Left lobe of liver (tissue), 2 donors: ENCODE measurements at regions not wholly inside any gene's neighbourhood (a gene's known extent, or its start where the extent isn't known, plus 50 kb on each side); places are given as distances from the start of the nearest gene placed in this dataset.
"Not testable (repeated sequence)": the region's sequence is repeated elsewhere in the genome, so short reads cannot be mapped to it uniquely, and the experiment has no call there.

ENCODE experiments used
- ATAC-seq: fragments of 200-7000 bp; cut with Tn5 transposase; one replicate; pipeline ENCODE4 v1.9.1; 2020; ENCODE audit warnings: mild to moderate bottlenecking, moderate library complexity
- DNase-seq: peaks from one replicate; pipeline ENCODE4 v3.0.0-alpha.2; 2020; ENCODE audit warnings: low spot score
- donor health status: DM: no; HTN: no; CAD: no; lungs with moderate emphysema.
- donor health status: DM: no; HTN: yes; CAD: no.

DNA sequence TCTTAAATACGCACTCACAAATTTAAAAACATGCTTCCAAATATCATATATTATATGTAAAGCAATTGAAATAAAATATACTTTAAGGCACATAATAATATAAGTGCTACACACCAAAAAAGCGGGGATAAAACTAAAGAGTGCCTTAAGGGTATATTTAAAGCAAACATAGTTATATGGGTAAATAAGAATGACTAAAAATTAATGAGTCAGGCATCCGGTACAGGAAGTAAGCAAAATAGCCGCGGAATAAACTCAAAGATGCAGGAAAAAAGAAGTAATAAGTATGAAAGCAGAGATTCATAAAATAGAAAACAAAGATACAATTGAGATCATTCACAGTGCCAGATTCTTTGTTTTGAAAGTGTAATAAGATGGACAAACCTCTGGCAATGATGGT, 503.5 kb upstream of the SOX11 start:
- DNase-seq (no peak), ATAC-seq (no peak)

DNA sequence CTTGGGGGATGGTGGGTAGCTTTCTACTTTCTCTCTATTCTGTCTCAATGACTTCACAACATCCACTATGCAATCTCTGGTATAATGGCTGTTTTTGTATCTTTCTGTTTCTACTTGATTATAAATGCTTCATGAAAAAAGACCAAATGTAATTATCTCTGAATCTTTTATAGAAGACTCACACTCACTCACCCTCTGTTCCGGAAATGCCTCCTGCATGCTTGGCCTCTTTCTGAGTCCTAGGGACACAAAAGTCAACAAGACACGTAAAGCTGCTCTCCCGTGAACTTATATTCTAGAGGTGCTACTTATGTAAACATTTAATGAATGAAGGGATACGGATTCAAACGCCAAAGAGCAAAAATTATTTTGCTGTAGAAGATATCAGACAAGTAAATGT, 502.2 kb upstream of the SOX11 start:
- no peak for DNase-seq
- no peak for ATAC-seq

DNA sequence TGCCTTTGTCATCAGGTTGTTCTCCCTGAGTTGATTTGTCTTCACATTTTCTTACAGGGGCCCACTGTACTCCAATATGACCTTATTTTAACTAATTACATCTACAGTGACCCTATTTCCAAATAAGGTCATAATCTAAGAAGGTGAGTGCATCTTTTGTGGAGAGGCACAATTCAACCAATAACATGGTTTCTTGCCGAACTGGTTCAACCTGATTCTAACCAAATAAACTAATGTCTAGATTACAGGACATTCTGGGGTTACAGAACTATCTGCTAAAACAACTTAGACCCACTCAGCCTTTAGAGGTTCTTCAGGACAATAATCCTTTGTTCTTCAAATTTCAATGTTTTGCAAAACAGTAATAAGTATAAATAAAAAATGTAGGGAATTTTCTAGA, 496.5 kb upstream of the SOX11 start:
- ATAC-seq: no peak
- no peak for DNase-seq

DNA sequence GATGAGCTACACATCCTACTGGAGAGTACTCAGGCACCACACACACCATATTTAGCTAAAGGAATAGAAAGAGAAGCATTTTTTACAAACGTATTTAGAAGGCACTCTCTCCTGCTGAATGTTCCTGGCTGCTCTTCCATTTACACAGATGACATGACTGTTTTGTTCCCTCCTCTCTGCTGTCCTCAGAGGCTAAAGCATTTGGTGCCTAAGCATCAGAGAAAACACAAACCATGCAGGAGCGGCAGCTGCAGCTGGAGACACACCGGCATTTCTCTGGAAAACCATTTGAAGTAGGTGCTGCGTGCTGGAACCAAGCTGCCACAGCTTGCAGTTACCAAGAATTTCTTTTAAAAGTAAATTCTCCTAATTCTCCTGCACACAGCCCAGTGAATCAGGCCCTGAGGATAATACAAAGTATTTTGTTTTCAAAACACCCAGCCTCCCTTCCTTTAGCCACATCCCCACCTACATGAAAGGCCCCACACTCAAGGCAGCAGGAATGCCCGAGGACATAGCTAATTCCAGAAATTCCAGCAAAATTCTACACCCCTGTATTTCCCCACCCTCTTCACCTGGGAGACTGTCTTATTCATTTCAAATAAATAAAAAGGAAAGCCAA, 488.9 kb upstream of the SOX11 start:
- DNase-seq: no peak
- no peak for ATAC-seq

DNA sequence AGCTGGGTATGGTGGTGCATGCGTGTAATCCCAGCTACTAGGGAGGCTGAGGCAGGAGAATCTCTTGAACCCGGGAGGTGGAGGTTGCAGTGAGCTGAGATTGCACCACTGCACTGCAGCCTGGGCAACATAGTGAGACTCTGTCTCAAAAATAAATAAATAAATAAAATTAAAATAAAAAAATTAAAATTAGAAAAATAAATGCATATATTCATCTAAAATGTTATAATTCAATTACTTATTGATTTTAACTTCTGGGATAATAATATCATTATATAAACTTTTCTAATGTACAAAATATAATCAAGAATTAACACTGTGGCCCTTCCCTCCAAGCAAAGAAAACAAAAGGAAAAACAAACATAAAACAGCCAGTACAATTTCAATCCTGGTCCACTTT, 485.4 kb upstream of the SOX11 start:
- not testable (repeated sequence) for ATAC-seq, DNase-seq

DNA sequence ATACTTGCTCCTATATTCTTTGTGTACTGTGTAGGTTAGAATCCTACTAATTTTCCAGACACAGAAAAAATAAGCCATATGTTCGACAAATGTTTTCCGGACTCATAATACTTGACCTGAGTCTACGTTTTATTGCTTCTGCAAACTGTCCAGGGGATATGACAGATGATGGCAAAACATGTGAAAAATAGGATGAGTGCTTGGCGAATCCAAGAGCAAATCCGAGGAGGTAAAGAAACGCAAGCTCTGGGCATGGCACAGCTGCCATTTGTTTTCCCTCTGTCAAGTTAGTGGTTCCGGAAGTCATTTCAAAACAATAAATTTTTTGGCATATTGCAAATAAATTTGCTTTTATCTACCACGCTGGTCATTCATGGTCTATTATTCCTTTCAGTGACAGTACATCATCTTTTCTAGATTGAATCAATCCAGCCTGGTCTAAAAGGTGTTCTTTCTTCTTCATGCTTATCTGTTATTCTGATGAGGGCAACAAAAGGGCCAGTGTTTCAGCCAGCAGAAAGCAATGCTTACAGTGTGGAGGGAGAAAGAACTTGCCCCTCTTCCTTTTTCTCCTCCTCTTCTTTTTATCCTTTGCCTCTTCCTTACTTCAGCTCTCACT, 476.1 kb upstream of the SOX11 start:
- no peak for DNase-seq

DNA sequence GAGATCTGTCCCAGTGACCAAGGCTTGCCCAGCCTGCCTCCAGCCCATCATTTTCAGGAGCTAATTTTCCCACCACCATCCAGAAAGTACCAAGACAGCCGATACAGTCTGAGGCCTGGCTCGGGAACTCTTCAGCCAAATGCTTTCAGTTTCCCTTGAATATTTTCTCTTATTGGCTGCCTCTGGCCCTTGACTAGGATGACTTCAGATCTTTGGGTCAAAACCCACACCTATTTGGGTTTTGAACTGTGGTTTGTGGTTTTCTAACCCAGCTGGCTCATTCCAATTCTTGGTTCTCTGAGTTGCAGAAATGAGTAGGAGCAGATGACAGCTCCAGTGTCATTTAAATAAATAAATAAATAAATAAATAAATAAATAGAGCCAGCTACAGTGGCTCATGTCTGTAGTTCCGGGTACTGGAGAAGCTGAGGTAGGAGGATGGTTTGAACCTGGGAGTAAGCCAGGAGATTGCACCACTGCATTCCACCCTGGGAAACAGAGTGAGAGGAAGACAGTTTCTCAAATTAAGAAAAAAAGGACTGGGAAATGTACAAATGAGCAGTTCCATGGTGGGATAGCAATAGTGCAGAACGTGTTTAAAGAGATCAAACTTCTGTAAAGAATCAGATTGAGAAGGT, 465.0 kb upstream of the SOX11 start:
- DNase-seq: no peak
- ATAC-seq: no peak

More for the DNA sequence above, 476.1 kb upstream of the SOX11 start:
- ATAC-seq: no peak

DNA sequence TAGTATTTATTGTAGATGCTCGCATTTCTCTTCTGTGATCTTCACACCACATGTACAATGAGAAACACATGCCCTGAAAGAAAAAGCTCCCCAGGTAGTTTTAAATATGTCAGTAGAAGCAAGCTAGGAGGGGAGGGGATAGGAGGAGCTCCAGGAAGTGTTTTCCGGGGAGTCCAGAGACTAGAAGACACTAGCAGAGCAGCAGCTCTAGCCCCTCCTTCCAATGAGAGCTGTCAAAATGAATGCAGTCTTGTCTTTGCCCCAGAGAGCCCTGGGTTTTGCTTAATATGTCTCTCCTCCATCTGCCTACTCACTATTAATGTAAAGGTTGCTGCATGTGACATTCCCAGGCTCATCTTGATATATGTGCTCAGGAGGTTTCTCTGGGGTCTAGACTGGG, 462.6 kb upstream of the SOX11 start:
- ATAC-seq (no peak), DNase-seq (no peak)

DNA sequence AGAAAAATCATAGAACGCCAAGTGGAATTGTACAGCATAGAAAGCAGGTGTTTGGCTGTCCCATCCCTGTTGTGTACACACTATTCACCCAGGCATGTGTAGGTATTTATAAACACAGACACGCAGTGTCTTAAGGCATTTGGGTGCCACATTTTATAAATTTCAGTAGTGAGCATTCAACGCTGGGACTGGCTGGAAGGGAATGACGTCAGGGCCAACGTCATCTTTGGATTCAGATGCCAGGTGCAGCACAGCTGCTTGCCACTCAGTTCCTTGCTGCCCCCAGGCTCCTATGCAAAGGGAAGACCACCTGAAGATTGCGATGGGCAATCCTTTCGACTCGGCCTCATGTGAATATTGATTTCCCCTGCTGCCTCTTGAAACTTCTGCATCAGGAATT, 461.7 kb upstream of the SOX11 start:
- DNase-seq (no peak), ATAC-seq (no peak)

DNA sequence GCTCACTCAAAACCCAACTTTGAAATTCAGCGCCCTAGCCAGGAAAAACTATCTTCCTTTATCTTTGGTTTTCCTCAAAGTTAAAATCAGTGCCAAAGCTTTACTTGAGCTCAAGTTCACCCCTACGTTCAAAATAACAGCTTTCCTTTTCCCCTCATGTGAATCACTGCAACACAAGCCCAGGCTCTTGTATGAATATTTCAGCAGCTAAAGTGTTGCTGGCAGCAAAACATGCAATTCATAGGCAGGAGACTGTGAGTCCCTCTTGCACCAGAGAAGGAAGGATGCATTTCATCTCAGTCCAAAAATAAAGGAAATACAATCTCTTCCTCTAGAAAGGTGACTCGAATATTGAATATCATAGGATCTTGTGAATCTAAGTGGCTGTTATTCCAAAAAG, 461.3 kb upstream of the SOX11 start:
- no peak for ATAC-seq
- DNase-seq: no peak

DNA sequence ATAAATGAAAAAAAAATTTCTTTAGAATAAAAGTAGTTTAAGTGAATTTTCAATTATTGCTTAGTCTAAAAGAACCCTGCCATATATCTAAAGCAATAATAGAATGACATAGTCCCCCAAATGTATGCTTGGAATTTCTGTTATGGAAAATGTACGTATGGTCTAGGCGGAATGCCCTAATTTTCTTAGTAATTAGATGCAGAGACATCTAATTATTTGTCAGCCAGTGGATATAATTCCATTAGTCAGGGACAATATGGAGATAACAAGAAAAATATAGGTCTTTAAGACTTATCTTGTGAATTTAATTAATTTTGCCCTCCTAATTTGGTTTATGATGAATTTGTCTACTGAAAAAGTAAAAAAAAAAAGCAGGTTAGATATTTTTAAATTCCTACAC, 460.9 kb upstream of the SOX11 start:
- ATAC-seq: no peak
- DNase-seq: no peak

DNA sequence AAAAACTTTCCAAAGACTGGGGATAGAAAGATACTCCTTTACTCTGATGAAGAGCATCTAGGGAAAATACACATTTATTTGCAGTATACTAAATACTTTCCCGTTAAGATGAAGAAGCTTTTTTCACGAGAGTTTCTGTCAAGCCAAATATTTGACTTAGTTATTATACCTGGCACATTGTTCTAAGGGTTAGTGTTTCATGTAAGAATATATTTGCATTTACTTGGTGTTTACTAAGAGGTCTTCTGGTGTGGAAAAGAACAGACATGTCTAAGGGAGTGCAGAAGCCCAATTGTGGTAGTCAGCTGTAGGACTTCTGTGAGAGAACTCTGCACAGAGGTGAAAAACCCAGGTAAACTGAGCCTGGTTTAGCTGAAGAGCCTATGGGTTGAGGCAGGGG, 457.6 kb upstream of the SOX11 start:
- DNase-seq: no peak
- no peak for ATAC-seq

DNA sequence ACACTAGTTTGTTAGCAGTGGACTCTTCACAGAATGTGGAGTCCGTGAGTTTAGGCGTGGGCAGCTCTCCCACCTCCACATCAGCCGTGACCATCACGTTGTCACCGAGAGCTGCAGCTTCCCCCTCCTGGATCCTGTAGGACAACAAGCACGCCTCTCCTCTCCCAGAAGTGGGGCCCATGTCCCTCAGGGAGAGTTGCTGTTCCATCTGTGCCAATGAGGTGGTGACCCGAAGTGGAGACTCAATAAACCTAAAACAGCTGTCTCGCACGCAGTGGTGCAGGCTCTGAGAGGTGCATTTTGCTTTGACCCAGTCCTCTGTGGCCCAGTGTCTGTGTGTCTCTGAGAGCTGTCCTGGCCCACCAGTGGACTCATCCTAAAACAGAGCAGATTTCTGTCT, 456.5 kb upstream of the SOX11 start:
- DNase-seq: no peak
- ATAC-seq: no peak

DNA sequence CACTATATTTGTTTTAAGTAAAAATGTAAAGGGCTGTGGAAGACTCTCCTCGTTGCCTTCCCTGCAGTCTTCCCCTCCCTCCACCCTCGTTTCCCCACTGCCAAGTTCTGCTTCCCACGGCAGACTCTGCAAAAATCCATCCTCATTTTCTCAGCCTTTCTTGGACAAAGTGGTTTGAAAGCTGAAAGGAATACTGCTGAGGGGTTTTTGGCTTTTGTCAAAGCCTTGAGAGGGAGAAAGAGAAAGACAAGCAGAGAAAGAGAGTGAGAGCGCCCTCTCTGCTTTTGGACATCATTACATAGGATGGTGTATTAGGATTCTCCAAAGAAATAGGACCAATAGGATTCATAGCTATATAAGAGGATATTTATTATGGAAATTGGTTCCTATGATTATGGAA, 455.9 kb upstream of the SOX11 start:
- ATAC-seq (no peak), DNase-seq (no peak)

DNA sequence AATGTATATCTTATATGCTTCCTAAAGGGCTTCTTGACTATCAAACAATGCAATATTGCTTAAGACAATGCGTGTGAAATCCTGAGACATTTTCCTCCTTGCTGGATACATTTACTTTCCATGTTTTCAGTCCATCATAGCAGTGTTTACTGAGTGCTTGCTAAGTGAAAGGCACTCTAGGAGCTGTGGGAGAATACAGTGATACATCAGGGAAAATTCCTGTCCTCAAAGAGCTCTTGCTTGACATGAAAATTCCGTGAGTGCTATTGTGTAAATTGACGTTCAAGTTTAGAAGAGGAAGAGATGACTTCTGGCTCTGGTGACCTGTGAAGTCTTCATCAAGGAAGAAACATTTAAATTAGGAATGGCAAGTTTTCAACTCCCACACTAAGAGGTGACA, 449.4 kb upstream of the SOX11 start:
- DNase-seq: no peak
- no peak for ATAC-seq

DNA sequence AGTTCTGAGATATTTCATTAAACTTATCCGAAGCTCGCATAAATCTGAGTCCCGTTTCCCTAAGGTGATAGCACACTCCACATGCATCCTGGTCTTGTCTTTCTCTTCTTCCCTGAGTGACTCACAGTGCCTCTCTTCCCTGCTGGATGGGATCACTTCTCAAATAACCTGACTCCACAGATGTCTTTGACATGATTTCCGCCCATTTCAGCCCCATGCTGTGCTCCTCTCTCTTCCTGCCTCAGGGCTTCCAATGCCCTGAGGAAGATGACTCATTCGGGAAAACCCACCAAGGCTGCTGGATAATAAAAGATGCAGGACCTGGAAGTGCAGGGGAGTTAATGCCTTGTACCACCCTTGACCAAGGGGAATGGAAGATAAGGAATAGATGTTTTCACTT, 441.7 kb upstream of the SOX11 start:
- ATAC-seq: no peak

DNA sequence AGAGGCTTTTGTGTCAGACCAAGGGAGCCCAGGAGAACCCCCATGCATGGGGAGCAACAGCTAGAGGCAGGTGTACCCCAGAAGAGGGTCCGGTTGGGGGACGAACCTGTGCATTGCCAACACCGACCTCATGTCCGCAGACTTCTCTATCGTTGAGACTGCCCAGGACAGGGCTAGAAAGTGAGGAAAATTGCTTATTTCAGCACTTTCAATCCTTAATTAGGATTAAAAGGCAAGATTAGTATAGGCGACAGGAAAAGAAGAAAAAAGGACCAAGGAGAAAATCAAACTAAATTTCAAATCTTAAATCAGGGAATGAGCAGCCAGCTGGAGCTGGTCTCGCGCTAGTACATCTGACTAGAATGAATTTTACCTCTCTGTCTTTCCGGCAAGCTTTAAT, 438.9 kb upstream of the SOX11 start:
- no peak for DNase-seq
- ATAC-seq: no peak

More for the DNA sequence above, 441.7 kb upstream of the SOX11 start:
- no peak for DNase-seq

DNA sequence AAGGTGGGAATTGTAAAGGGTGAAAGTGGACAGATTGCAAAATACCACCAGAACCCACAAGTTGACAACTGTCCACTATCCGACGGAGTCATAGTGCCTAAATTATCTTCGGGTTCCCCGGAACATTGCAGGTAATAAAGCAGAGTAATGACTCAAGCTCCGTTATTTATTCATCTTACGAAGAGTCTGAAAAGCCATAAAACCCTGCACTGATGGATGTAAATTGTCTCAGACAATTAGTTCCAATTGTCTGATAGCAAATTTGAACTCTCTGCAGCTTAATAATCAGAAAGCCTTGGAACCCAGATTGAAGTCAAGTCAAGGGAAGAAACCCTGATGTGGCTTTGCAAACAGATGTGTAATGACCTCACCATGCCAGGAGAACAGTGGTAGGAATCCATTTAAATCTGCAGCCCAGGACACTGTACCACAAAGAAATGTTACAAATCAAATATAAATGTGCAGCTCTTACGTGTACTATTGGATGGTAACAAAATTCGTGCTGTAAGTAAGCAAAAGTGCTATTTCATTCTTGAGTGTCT, 437.3 kb upstream of the SOX11 start:
- DNase-seq: no peak
- ATAC-seq: no peak

DNA sequence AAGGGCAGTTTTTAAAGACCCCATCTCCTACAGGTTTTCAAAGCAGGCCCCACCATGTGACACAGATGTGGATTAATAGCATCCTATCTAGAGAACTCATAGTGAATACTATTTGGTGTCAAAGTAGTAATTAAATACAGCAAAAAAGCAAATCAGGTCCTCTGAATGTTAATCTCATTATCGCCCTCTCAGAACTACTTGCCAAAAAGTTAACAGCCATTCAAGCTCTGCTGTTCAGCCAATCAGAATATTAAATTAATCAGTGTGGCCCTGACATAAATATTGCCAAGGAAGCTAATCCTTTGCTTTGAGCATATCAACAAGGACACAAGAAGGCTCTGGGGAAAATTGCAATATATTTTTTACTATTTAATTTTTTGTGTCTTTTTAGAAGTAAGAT, 428.9 kb upstream of the SOX11 start:
- DNase-seq (no peak), ATAC-seq (no peak)

DNA sequence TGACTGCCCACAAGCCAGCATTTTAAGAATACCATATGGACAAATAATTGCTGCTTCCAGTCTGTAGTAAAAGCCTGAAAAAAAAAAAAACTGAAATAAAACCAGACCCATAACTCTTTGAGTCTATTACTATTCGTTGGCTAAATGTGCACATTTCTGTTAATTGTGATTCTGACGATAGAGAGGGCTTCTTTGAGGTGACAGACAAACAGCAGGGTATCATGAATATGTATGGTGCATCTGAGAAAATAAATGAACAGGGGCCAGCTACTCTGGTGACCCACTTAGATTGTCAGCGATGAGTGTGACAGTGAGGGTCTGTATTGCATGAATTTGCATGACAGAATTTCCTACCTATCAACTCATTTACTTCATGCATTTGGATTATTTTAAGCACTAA, 427.8 kb upstream of the SOX11 start:
- no peak for ATAC-seq
- DNase-seq: no peak

DNA sequence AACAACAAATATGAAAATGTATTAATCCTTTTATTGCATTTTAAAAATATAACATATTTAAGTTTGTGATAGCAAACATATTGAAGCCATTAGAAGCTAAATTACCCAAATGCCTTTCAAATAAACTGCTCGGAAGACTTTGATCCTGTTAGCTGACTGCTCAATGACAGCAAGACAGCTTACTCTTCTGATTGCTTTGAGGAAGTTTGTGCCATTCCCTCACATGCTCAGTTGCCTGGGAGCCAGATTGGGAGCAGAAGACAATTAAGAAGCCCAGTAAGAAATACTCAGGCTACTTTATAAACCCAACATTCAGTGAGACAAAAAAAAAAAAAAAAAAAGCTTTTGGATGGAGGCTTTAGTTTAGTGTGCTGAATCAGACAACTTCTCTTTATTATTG, 407.1 kb upstream of the SOX11 start:
- DNase-seq (no peak), ATAC-seq (no peak)
